ENCODE measurements at regions not wholly inside any gene's neighbourhood (a gene's known extent, or its start where the extent isn't known, plus 50 kb on each side); places are given as distances from the start of the nearest gene placed in this dataset.

- no peaks in the 10 kb centered on the region for H3K36me3 ChIP-seq
- TF ChIP-seq CTCF (IDR thresholded peaks at IDR 0.05), result no peak
Observed at GRCh38 chr18:60176259-60176658, 196.3 kb downstream of the MC4R start.

GRCh38 chr18:60174832-60175231, 197.7 kb downstream of the MC4R start:
- Histone ChIP-seq H3K9me3 (no peaks in the 10 kb centered on the region), H3K27me3 (no peaks in the 10 kb centered on the region), H3K27ac (no peak overlapping the region), H3K4me1 (no peaks in the 10 kb centered on the region), H3K4me3 (no peak overlapping the region), H3K36me3 (no peaks in the 10 kb centered on the region)
- no peak for TF ChIP-seq CTCF (IDR thresholded peaks at IDR 0.05)
- no peak for DNase-seq (ENCODE audit: low spot score)

More at GRCh38 chr18:60176259-60176658, 196.3 kb downstream of the MC4R start:
- no peak overlapping the region for H3K4me3 ChIP-seq
- no peaks in the 10 kb centered on the region for H3K9me3 ChIP-seq
- no peaks in the 10 kb centered on the region for H3K27me3 ChIP-seq
- no peaks in the 10 kb centered on the region for H3K4me1 ChIP-seq
- DNase-seq (ENCODE audit: low spot score), result no peak
- no peak overlapping the region for H3K27ac ChIP-seq

- no peak overlapping the region for H3K4me3 ChIP-seq
- H3K36me3 ChIP-seq, result no peaks in the 10 kb centered on the region
- no peaks in the 10 kb centered on the region for H3K9me3 ChIP-seq
- no peak for DNase-seq (ENCODE audit: low spot score)
- no peak overlapping the region for H3K27ac ChIP-seq
- H3K27me3 ChIP-seq, result no peaks in the 10 kb centered on the region
- TF ChIP-seq CTCF (IDR thresholded peaks at IDR 0.05), result no peak
- no peaks in the 10 kb centered on the region for H3K4me1 ChIP-seq
Observed at GRCh38 chr18:60172030-60172429, 200.5 kb downstream of the MC4R start.

GRCh38 chr18:60163622-60164021, 209.0 kb downstream of the MC4R start:
- Histone ChIP-seq H3K4me3 (no peak overlapping the region), H3K27me3 (no peaks in the 10 kb centered on the region), H3K9me3 (no peaks in the 10 kb centered on the region), H3K36me3 (no peaks in the 10 kb centered on the region), H3K27ac (no peak overlapping the region), H3K4me1 (no peaks in the 10 kb centered on the region)
- DNase-seq (ENCODE audit: low spot score), result no peak
- TF ChIP-seq CTCF (IDR thresholded peaks at IDR 0.05), result no peak

GRCh38 chr18:60162388-60162787, 210.2 kb downstream of the MC4R start:
- no peak for TF ChIP-seq CTCF (IDR thresholded peaks at IDR 0.05)
- no peak overlapping the region for H3K4me3 ChIP-seq
- no peak for DNase-seq (ENCODE audit: low spot score)
- no peaks in the 10 kb centered on the region for H3K27me3 ChIP-seq
- no peak overlapping the region for H3K27ac ChIP-seq
- no peaks in the 10 kb centered on the region for H3K4me1 ChIP-seq
- no peaks in the 10 kb centered on the region for H3K36me3 ChIP-seq
- H3K9me3 ChIP-seq, result no peaks in the 10 kb centered on the region

- no peaks in the 10 kb centered on the region for H3K9me3 ChIP-seq
- H3K4me3 ChIP-seq, result no peak overlapping the region
- no peak overlapping the region for H3K27ac ChIP-seq
- no peaks in the 10 kb centered on the region for H3K4me1 ChIP-seq
- H3K27me3 ChIP-seq, result no peaks in the 10 kb centered on the region
- no peak for TF ChIP-seq CTCF (IDR thresholded peaks at IDR 0.05)
- no peaks in the 10 kb centered on the region for H3K36me3 ChIP-seq
- DNase-seq (ENCODE audit: low spot score), result no peak
Observed at GRCh38 chr18:60157810-60158209, 214.8 kb downstream of the MC4R start.
